ENCODE measurements at regions not wholly inside any gene's neighbourhood (a gene's known extent, or its start where the extent isn't known, plus 50 kb on each side); places are given as distances from the start of the nearest gene placed in this dataset.

DNA sequence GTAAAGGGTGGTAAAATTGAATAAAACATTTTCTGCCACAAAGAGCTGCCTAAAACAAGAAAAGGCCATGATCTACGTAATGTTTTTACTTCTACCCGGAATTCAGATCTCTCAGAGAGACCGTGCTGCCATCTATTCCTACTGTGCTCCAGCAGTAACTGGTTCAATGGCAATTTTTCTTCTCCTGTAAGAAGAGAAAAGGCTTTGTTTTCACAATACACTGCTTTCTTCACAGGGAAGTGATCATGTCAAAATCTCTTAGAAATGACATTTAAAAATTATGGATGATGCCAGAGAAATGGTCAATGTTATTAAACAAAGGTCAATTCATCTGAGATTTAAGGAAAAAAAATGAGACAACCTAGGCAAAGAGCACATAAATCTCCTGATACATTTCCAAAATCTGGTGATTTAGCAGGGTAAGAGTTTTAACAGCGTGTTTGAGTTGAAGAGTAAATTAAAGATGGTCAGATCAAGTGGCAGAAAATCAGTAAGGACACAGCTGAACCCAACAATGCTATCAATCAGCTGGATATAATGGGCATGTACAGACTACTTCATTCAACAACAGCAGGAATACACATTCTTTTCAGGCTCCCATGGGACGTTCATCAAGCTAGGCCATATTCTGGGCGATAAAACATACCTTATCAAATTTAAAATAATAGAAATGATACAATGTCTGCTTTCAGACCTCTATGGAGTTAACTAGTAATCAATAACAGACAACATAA is 523.1 kb downstream of the CHSY3 start:
- Histone ChIP-seq H3K9me3 (replicated peaks; ENCODE audit: control insufficient read depth, insufficient read depth, low read depth, low read length) (0 out of 2 replicates have a peak, but pooled peaks cover 1% of the 10 kb centered on the region), H3K4me3 (no peak overlapping the region), H3K4me2 (ENCODE audit: insufficient read depth, low read length) (no peak overlapping the region), H4K20me1 (replicated peaks; ENCODE audit: control insufficient read depth, insufficient read depth, low read length) (no peaks in the 10 kb centered on the region), H3K4me1 (replicated peaks in 1 of 2; ENCODE audit: control insufficient read depth in 2 of 2, insufficient read depth in 2 of 2, low read length in 2 of 2) (no peaks in the 10 kb centered on the region), H2AFZ (ENCODE audit: low read depth, low read length) (no peak overlapping the region), H3K79me2 (ENCODE audit: control insufficient read depth, insufficient read depth, low read length) (no peaks in the 10 kb centered on the region), H3K9ac (ENCODE audit: insufficient read depth in 1 of 2, low read depth in 2 of 2, low read length in 2 of 2) (no peak overlapping the region), H3K27me3 (ENCODE audit: control insufficient read depth in 2 of 2, insufficient read depth in 2 of 2, low read length in 2 of 2) (no peaks in the 10 kb centered on the region), H3K27ac (ENCODE audit: extremely low read depth, low read depth, low read length) (no peak overlapping the region), H3K36me3 (ENCODE audit: control insufficient read depth, insufficient read depth, low read length) (no peaks in the 10 kb centered on the region), H3K9me1 (ENCODE audit: control insufficient read depth, insufficient read depth, low read length) (no peaks in the 10 kb centered on the region)
- BruUV-seq (replicated peaks) = no TSS peak
- CTCF ChIA-PET (ENCODE audit: low intra/inter-chr PET ratio) = no interaction called here
- POLR2A ChIA-PET = no interaction called here
- ATAC-seq (no peak), DNase-seq (ENCODE audit: extremely low read depth in 1 of 4, low spot score in 3 of 4) (no peak), FAIRE-seq (no peak)
- WGBS (ENCODE audit: insufficient coverage, low coverage, missing lambda C conversion rate) = 0% methylated on average over 6 of the region's 6 CpGs
- in situ Hi-C loops (cut with MboI) = no loop called here
- intact Hi-C loops (cut with micrococcal nuclease) = no loop called here
- TF ChIP-seq SRSF9 (IDR thresholded peaks at IDR 0.05; ENCODE audit: borderline replicate concordance, low read depth, low read length) = no peak
- TF ChIP-seq, protein P1, sequence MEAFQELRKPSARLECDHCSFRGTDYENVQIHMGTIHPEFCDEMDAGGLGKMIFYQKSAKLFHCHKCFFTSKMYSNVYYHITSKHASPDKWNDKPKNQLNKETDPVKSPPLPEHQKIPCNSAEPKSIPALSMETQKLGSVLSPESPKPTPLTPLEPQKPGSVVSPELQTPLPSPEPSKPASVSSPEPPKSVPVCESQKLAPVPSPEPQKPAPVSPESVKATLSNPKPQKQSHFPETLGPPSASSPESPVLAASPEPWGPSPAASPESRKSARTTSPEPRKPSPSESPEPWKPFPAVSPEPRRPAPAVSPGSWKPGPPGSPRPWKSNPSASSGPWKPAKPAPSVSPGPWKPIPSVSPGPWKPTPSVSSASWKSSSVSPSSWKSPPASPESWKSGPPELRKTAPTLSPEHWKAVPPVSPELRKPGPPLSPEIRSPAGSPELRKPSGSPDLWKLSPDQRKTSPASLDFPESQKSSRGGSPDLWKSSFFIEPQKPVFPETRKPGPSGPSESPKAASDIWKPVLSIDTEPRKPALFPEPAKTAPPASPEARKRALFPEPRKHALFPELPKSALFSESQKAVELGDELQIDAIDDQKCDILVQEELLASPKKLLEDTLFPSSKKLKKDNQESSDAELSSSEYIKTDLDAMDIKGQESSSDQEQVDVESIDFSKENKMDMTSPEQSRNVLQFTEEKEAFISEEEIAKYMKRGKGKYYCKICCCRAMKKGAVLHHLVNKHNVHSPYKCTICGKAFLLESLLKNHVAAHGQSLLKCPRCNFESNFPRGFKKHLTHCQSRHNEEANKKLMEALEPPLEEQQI (IDR thresholded peaks at IDR 0.05) = no peak
- no peak for TF ChIP-seq RBM17 (IDR thresholded peaks at IDR 0.05; ENCODE audit: borderline replicate concordance, low read depth, low read length)
- no peak for TF ChIP-seq SRF (CRISPR knock-in tag; IDR thresholded peaks at IDR 0.05)
- TF ChIP-seq POLR2H (tag; IDR thresholded peaks at IDR 0.05; ENCODE audit: low read depth) = no peak
- no peak for TF ChIP-seq TGIF2 (CRISPR knock-in tag; IDR thresholded peaks at IDR 0.05)
- TF ChIP-seq JUN (IDR thresholded peaks at IDR 0.05; ENCODE audit: borderline replicate concordance, low read depth, low read length) = no peak
- TF ChIP-seq JUN (CRISPR knock-in tag; IDR thresholded peaks at IDR 0.05; ENCODE audit: borderline replicate concordance) = no peak
- no peak for TF ChIP-seq SOX6 (IDR thresholded peaks at IDR 0.05)
- TF ChIP-seq NCOA2 (IDR thresholded peaks at IDR 0.05; ENCODE audit: partially characterized antibody in 2 of 2) = no peak
- TF ChIP-seq, protein P2, sequence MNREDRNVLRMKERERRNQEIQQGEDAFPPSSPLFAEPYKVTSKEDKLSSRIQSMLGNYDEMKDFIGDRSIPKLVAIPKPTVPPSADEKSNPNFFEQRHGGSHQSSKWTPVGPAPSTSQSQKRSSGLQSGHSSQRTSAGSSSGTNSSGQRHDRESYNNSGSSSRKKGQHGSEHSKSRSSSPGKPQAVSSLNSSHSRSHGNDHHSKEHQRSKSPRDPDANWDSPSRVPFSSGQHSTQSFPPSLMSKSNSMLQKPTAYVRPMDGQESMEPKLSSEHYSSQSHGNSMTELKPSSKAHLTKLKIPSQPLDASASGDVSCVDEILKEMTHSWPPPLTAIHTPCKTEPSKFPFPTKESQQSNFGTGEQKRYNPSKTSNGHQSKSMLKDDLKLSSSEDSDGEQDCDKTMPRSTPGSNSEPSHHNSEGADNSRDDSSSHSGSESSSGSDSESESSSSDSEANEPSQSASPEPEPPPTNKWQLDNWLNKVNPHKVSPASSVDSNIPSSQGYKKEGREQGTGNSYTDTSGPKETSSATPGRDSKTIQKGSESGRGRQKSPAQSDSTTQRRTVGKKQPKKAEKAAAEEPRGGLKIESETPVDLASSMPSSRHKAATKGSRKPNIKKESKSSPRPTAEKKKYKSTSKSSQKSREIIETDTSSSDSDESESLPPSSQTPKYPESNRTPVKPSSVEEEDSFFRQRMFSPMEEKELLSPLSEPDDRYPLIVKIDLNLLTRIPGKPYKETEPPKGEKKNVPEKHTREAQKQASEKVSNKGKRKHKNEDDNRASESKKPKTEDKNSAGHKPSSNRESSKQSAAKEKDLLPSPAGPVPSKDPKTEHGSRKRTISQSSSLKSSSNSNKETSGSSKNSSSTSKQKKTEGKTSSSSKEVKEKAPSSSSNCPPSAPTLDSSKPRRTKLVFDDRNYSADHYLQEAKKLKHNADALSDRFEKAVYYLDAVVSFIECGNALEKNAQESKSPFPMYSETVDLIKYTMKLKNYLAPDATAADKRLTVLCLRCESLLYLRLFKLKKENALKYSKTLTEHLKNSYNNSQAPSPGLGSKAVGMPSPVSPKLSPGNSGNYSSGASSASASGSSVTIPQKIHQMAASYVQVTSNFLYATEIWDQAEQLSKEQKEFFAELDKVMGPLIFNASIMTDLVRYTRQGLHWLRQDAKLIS (CRISPR knock-in tag; IDR thresholded peaks at IDR 0.05) = no peak
- no peak for TF ChIP-seq EHMT2 (IDR thresholded peaks at IDR 0.05)
- TF ChIP-seq, protein P3, sequence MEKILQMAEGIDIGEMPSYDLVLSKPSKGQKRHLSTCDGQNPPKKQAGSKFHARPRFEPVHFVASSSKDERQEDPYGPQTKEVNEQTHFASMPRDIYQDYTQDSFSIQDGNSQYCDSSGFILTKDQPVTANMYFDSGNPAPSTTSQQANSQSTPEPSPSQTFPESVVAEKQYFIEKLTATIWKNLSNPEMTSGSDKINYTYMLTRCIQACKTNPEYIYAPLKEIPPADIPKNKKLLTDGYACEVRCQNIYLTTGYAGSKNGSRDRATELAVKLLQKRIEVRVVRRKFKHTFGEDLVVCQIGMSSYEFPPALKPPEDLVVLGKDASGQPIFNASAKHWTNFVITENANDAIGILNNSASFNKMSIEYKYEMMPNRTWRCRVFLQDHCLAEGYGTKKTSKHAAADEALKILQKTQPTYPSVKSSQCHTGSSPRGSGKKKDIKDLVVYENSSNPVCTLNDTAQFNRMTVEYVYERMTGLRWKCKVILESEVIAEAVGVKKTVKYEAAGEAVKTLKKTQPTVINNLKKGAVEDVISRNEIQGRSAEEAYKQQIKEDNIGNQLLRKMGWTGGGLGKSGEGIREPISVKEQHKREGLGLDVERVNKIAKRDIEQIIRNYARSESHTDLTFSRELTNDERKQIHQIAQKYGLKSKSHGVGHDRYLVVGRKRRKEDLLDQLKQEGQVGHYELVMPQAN (IDR thresholded peaks at IDR 0.05; ENCODE audit: borderline replicate concordance) = no peak
- no peak for TF ChIP-seq ZFP36 (IDR thresholded peaks at IDR 0.05; ENCODE audit: low read depth, low read length, partially characterized antibody)
- no peak for TF ChIP-seq COPS2 (conservative IDR thresholded peaks at IDR 0.05)
